Retinal pigment epithelial cell (primary cell): ENCODE measurements at regions not wholly inside any gene's neighbourhood (a gene's known extent, or its start where the extent isn't known, plus 50 kb on each side); places are given as distances from the start of the nearest gene placed in this dataset.

Source experiments
- DNase-seq: peaks from one replicate; pipeline ENCODE4 v3.0.0-alpha.2; 2010; ENCODE audit warnings: low read depth
- H3K4me3 ChIP-seq: 2 replicates; pipeline ENCODE4 v1.5.1; 2011; ENCODE audit warnings: mild to moderate bottlenecking, low read length, control low read depth, moderate library complexity
- CTCF ChIP-seq: conservative IDR thresholded peaks from 2 replicates; pipeline ENCODE4 v1.5.1; 2011; ENCODE audit warnings: low read depth, low read length, control low read depth, inconsistent platforms

- H3K4me3 ChIP-seq = no peak overlapping the region
- TF ChIP-seq CTCF = no peak
- DNase-seq = no peak
Measured at GRCh38 chr7:25578991-25579777, 350.9 kb upstream of the NPVF start.

- DNase-seq = no peak
- no peak overlapping the region for H3K4me3 ChIP-seq
- TF ChIP-seq CTCF = no peak
Measured at GRCh38 chr7:25579778-25580075, 351.4 kb upstream of the NPVF start.

GRCh38 chr7:25580141-25580540 is 351.9 kb upstream of the NPVF start:
- no peak for DNase-seq
- H3K4me3 ChIP-seq = no peak overlapping the region
- TF ChIP-seq CTCF = no peak

GRCh38 chr7:25583621-25584020 is 355.3 kb upstream of the NPVF start:
- no peak for DNase-seq
- no peak for TF ChIP-seq CTCF
- H3K4me3 ChIP-seq = no peak overlapping the region

GRCh38 chr7:25584112-25584938 is 356.0 kb upstream of the NPVF start:
- no peak overlapping the region for H3K4me3 ChIP-seq
- TF ChIP-seq CTCF = no peak
- DNase-seq = no peak

- TF ChIP-seq CTCF = no peak
- H3K4me3 ChIP-seq = no peak overlapping the region
- DNase-seq = no peak
Measured at GRCh38 chr7:25586513-25586912, 358.2 kb upstream of the NPVF start.

- no peak for TF ChIP-seq CTCF
- no peak for DNase-seq
- no peak overlapping the region for H3K4me3 ChIP-seq
Measured at GRCh38 chr7:25594122-25594521, 365.8 kb upstream of the NPVF start.
